ENCODE measurements at regions not wholly inside any gene's neighbourhood (a gene's known extent, or its start where the extent isn't known, plus 50 kb on each side); places are given as distances from the start of the nearest gene placed in this dataset.

DNA sequence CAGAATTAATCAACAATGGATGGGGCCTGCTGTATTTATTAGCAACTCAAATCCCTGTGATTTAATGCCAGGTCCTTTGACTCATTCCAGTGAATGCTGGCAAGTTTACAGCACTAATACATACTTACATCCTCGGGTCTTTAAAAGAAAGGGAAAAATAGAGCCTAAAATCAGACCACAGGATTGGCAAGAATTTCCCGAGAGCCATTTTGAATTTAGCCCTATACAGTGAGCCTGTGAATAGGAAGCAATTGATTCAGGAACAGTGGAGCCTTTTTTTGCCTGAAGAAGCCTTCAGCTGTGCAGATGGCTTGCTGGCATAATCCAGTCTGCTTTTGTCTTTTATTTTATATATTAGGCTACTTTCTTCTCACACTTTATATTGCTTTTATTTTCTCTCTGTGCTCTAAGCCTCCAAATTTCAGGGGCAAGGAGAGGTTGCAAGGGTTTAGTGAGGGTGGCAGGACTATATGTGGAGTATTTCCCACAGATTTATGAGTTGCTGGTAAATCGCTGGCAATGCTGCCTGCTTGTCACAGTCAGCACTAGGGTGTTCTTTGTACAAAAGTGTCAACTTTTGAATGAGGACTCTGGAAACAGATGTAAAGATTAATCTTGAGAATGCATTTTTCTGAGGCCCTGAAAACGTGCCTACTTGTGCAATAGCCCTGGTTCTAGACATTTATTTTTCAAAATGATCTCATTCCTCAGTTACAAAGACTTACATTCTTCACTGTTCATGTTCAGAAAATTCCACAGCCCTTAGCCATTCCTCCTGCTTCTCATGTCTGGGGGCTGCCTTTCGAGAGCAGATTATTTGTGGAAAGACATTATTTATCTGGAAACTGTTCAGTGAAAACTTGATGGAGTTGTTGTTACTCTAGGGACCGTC lies 303.5 kb downstream of the SPRY1 start:
- TF ChIP-seq, protein P1, sequence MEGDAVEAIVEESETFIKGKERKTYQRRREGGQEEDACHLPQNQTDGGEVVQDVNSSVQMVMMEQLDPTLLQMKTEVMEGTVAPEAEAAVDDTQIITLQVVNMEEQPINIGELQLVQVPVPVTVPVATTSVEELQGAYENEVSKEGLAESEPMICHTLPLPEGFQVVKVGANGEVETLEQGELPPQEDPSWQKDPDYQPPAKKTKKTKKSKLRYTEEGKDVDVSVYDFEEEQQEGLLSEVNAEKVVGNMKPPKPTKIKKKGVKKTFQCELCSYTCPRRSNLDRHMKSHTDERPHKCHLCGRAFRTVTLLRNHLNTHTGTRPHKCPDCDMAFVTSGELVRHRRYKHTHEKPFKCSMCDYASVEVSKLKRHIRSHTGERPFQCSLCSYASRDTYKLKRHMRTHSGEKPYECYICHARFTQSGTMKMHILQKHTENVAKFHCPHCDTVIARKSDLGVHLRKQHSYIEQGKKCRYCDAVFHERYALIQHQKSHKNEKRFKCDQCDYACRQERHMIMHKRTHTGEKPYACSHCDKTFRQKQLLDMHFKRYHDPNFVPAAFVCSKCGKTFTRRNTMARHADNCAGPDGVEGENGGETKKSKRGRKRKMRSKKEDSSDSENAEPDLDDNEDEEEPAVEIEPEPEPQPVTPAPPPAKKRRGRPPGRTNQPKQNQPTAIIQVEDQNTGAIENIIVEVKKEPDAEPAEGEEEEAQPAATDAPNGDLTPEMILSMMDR (optimal IDR thresholded peaks at IDR 0.05 in 1 of 3, IDR thresholded peaks at IDR 0.05 in 1 of 3, conservative IDR thresholded peaks at IDR 0.05 in 1 of 3; ENCODE audit: extremely low read depth in 1 of 3, insufficient read depth in 2 of 3, low read length in 3 of 3): no peak
- no peak for TF ChIP-seq EZH2 (IDR thresholded peaks at IDR 0.05; ENCODE audit: low read length)
